ENCODE measurements at regions not wholly inside any gene's neighbourhood (a gene's known extent, or its start where the extent isn't known, plus 50 kb on each side); places are given as distances from the start of the nearest gene placed in this dataset.
"Not testable (repeated sequence)": the region's sequence is repeated elsewhere in the genome, so short reads cannot be mapped to it uniquely, and the experiment has no call there.

DNA sequence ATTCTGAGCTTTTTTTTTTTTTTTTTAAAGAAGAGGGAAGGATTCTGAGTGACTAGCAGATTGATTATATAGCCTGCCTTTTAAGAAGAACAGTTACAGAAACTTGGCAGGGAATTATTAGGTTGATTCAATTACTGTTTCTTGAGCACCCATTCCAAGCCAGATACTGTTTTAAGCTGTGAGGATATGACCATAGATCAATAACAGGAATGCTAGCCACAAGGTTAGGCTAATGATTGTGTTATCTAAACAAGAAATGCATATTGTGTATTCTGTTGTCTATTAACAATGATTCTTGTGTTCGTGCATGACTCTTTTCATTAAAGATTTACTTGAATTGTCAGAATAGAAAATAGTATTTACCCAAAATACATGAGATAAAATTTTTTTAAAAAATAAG, 67.1 kb downstream of the PRORP start:
- CTCF ChIA-PET, result interaction anchor here (0.5 kb wide), 1 partner anchor 149 kb away, joined by 3 read pairs; no protein-coding TSS in a partner anchor
- Histone ChIP-seq H3K27me3 (ENCODE audit: low read length) (no peaks in the 10 kb centered on the region), H3K4me3 (ENCODE audit: low read length) (no peak overlapping the region), H3F3A (ENCODE audit: low read length, unreplicated experiment) (no peaks in the 10 kb centered on the region), H4K20me1 (ENCODE audit: low read length) (no peaks in the 10 kb centered on the region), H3K9me2 (replicated peaks; ENCODE audit: low read length) (no peaks in the 10 kb centered on the region), H2AFZ (ENCODE audit: low read length) (no peak overlapping the region), H3K4me2 (ENCODE audit: low read length) (no peak overlapping the region), H3K79me2 (ENCODE audit: low read length) (no peaks in the 10 kb centered on the region), H3K9me3 (ENCODE audit: low read length) (no peaks in the 10 kb centered on the region), H3K36me3 (ENCODE audit: low read depth, low read length) (no peaks in the 10 kb centered on the region), H3K4me1 (ENCODE audit: insufficient read depth, low read length) (peaks cover 6% of the 10 kb centered on the region), H3K27ac (ENCODE audit: low read length) (no peak overlapping the region), H3K9ac (ENCODE audit: low read length) (no peak overlapping the region)
- ATAC-seq, result no peak
- intact Hi-C loops (cut with micrococcal nuclease), result no loop called here
- no TSS peak for BruUV-seq (replicated peaks)
- no peak for DNase-seq
- TF ChIP-seq EZH2 (IDR thresholded peaks at IDR 0.05; ENCODE audit: low read length, unreplicated experiment), result no peak
- no peak for TF ChIP-seq EZH2phosphoT487 (IDR thresholded peaks at IDR 0.05; ENCODE audit: borderline replicate concordance, low read length)
- TF ChIP-seq, protein P1, sequence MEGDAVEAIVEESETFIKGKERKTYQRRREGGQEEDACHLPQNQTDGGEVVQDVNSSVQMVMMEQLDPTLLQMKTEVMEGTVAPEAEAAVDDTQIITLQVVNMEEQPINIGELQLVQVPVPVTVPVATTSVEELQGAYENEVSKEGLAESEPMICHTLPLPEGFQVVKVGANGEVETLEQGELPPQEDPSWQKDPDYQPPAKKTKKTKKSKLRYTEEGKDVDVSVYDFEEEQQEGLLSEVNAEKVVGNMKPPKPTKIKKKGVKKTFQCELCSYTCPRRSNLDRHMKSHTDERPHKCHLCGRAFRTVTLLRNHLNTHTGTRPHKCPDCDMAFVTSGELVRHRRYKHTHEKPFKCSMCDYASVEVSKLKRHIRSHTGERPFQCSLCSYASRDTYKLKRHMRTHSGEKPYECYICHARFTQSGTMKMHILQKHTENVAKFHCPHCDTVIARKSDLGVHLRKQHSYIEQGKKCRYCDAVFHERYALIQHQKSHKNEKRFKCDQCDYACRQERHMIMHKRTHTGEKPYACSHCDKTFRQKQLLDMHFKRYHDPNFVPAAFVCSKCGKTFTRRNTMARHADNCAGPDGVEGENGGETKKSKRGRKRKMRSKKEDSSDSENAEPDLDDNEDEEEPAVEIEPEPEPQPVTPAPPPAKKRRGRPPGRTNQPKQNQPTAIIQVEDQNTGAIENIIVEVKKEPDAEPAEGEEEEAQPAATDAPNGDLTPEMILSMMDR (conservative IDR thresholded peaks at IDR 0.05; ENCODE audit: low read depth, low read length), result no peak
- POLR2A ChIA-PET (ENCODE audit: unreplicated experiment), result no interaction called here

DNA sequence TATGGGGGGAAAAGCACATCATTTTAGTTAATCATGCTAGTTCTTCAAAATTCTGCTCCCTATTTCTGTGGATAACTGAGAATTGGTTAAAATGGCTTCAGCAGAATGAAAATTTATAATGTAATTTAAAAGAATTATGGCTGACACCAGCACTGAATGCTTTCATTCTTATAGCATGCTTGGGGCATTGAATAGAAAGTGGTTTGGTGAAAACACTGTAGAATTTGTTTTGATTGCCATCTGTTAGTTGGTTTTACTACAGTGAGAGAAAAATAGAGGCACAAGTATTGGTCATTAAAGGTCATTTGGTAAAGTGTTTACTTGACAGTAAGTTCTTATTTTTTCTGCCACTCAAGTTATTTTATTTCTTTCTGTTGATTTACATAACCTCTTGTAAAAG, 70.8 kb downstream of the PRORP start:
- ChIA-PET CTCF (no interaction called here), POLR2A (ENCODE audit: unreplicated experiment) (no interaction called here)
- Histone ChIP-seq H3K4me3 (ENCODE audit: low read length) (no peak overlapping the region), H3F3A (ENCODE audit: low read length, unreplicated experiment) (no peaks in the 10 kb centered on the region), H3K27me3 (ENCODE audit: low read length) (no peaks in the 10 kb centered on the region), H3K36me3 (ENCODE audit: low read depth, low read length) (no peaks in the 10 kb centered on the region), H3K27ac (ENCODE audit: low read length) (no peak overlapping the region), H3K4me2 (ENCODE audit: low read length) (no peak overlapping the region), H3K9me2 (replicated peaks; ENCODE audit: low read length) (no peaks in the 10 kb centered on the region), H4K20me1 (ENCODE audit: low read length) (no peaks in the 10 kb centered on the region), H3K9ac (ENCODE audit: low read length) (no peak overlapping the region), H3K79me2 (ENCODE audit: low read length) (no peaks in the 10 kb centered on the region), H3K9me3 (ENCODE audit: low read length) (no peaks in the 10 kb centered on the region), H2AFZ (ENCODE audit: low read length) (no peak overlapping the region), H3K4me1 (ENCODE audit: insufficient read depth, low read length) (peaks cover 12% of the 10 kb centered on the region)
- no peak for ATAC-seq
- intact Hi-C loops (cut with micrococcal nuclease), result no loop called here
- no TSS peak for BruUV-seq (replicated peaks)
- TF ChIP-seq EZH2 (IDR thresholded peaks at IDR 0.05; ENCODE audit: low read length, unreplicated experiment) (no peak), EZH2phosphoT487 (IDR thresholded peaks at IDR 0.05; ENCODE audit: borderline replicate concordance, low read length) (no peak)
- TF ChIP-seq, protein P1 (conservative IDR thresholded peaks at IDR 0.05; ENCODE audit: low read depth, low read length), result no peak
- DNase-seq, result no peak

DNA sequence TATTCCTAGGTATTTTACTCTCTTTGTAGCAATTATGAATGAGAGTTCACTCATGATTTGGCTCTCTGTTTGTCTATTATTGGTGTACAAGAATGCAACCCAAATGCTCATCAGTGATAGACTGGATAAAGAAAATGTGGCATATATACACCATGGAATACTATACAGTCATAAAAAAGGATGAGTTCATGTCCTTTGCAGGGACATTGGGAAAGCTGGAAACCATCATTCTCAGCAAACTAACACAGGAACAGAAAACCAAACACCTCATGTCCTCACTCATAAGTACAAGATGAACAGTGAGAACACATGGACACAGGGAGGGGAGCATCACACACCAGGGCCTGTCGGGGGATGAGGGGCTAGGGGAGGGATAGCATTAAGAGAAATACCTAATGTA, 71.8 kb downstream of the PRORP start:
- H3K9me3 ChIP-seq (ENCODE audit: low read length); H3K27ac ChIP-seq (ENCODE audit: low read length); H2AFZ ChIP-seq (ENCODE audit: low read length); H4K20me1 ChIP-seq (ENCODE audit: low read length); H3K36me3 ChIP-seq (ENCODE audit: low read depth, low read length); H3K4me3 ChIP-seq (ENCODE audit: low read length); ATAC-seq; H3K9me2 ChIP-seq (replicated peaks; ENCODE audit: low read length); H3K27me3 ChIP-seq (ENCODE audit: low read length); intact Hi-C loops (cut with micrococcal nuclease); H3K79me2 ChIP-seq (ENCODE audit: low read length); POLR2A ChIA-PET (ENCODE audit: unreplicated experiment); DNase-seq; BruUV-seq (replicated peaks); CTCF ChIA-PET; H3K4me2 ChIP-seq (ENCODE audit: low read length); H3F3A ChIP-seq (ENCODE audit: low read length, unreplicated experiment); H3K9ac ChIP-seq (ENCODE audit: low read length): not testable (repeated sequence)
- peaks cover 12% of the 10 kb centered on the region for H3K4me1 ChIP-seq (ENCODE audit: insufficient read depth, low read length)

Data from PC-3 (cell line).